ENCODE measurements at regions not wholly inside any gene's neighbourhood (a gene's known extent, or its start where the extent isn't known, plus 50 kb on each side); places are given as distances from the start of the nearest gene placed in this dataset.

- DNase-seq, result peak in 2 of 3 experiments; percentile 77 to 90
Measured at GRCh38 chrX:39875834-39876628, 221.7 kb downstream of the BCOR start.

- peak in 2 of 3 experiments; percentile 80 to 92 for DNase-seq
Measured at GRCh38 chrX:39877905-39878304, 219.9 kb downstream of the BCOR start.

GRCh38 chrX:39883666-39884065 is 214.1 kb downstream of the BCOR start:
- no peak for DNase-seq

GRCh38 chrX:39886282-39886681 is 211.5 kb downstream of the BCOR start:
- DNase-seq, result no peak

GRCh38 chrX:39888730-39889129 is 209.0 kb downstream of the BCOR start:
- no peak for DNase-seq

GRCh38 chrX:39889704-39890103 is 208.1 kb downstream of the BCOR start:
- no peak for DNase-seq

- no peak for DNase-seq
Measured at GRCh38 chrX:39890807-39891206, 207.0 kb downstream of the BCOR start.

GRCh38 chrX:39891781-39892180 is 206.0 kb downstream of the BCOR start:
- peak in 1 of 3 experiments; percentile 33 for DNase-seq

- no peak for DNase-seq
Measured at GRCh38 chrX:39893417-39894338, 204.1 kb downstream of the BCOR start.

GRCh38 chrX:39894683-39895082 is 203.1 kb downstream of the BCOR start:
- no peak for DNase-seq

GRCh38 chrX:39895218-39896110 is 202.3 kb downstream of the BCOR start:
- peak in 2 of 3 experiments; percentile 35 to 56 for DNase-seq

- no peak for DNase-seq
Measured at GRCh38 chrX:39896951-39897740, 200.6 kb downstream of the BCOR start.

GRCh38 chrX:39897741-39898097 is 200.0 kb downstream of the BCOR start:
- no peak for DNase-seq

- DNase-seq, result no peak
Measured at GRCh38 chrX:39898147-39898546, 199.6 kb downstream of the BCOR start.

GRCh38 chrX:39899059-39899458 is 198.7 kb downstream of the BCOR start:
- DNase-seq, result no peak

- peak in 2 of 3 experiments; percentile 95 to 97 for DNase-seq
Measured at GRCh38 chrX:39899856-39900776, 197.6 kb downstream of the BCOR start.

GRCh38 chrX:39900777-39901170 is 197.0 kb downstream of the BCOR start:
- DNase-seq, result peak in 2 of 3 experiments; percentile 95

GRCh38 chrX:39903343-39903742 is 194.4 kb downstream of the BCOR start:
- no peak for DNase-seq

- no peak for DNase-seq
Measured at GRCh38 chrX:39903937-39904336, 193.8 kb downstream of the BCOR start.

GRCh38 chrX:39904816-39905537 is 192.8 kb downstream of the BCOR start:
- DNase-seq, result peak in 2 of 3 experiments; percentile 54 to 69

Data from NCI-H1417 (cell line).